Lung (tissue), 11 donors: ENCODE measurements at regions not wholly inside any gene's neighbourhood (a gene's known extent, or its start where the extent isn't known, plus 50 kb on each side); places are given as distances from the start of the nearest gene placed in this dataset.

Source experiments
- ATAC-seq: fragments of 200-7000 bp; cut with Tn5 transposase; one replicate; pipeline ENCODE4 v1.9.1; 2020; ENCODE audit warnings: moderate number of reproducible peaks; ENCODE audit not compliant: insufficient read depth, low FRiP score
- DNase-seq, 3 donors: peaks; one replicate each; pipeline ENCODE4 v3.0.0-alpha.2; 2013 to 2017
- H3K27ac ChIP-seq, 2 donors: one replicate each; pipeline ENCODE4 v1.5.1; 2013; ENCODE audit warnings: mild to moderate bottlenecking in 2 of 2, moderate library complexity in 2 of 2, control low read depth in 1 of 2, inconsistent platforms in 1 of 2, low read depth in 1 of 2, low read length in 1 of 2
- H3K27me3 ChIP-seq, 3 donors: one replicate each; pipeline ENCODE4 v1.5.1; 2013; ENCODE audit warnings: low read length in 2 of 3; ENCODE audit not compliant: control insufficient read depth in 3 of 3, insufficient read depth in 3 of 3
- H3K36me3 ChIP-seq, 4 donors: one replicate each; pipeline ENCODE4 v1.5.1; 2013; ENCODE audit warnings: low read length in 4 of 4, mild to moderate bottlenecking in 1 of 4, moderate library complexity in 1 of 4; ENCODE audit not compliant: control insufficient read depth in 4 of 4, insufficient read depth in 4 of 4
- H3K4me1 ChIP-seq, 5 donors: one replicate each; pipeline ENCODE4 v1.5.1; 2013; ENCODE audit warnings: low read length in 5 of 5, mild to moderate bottlenecking in 2 of 5, moderate library complexity in 1 of 5; ENCODE audit not compliant: control insufficient read depth in 5 of 5, insufficient read depth in 5 of 5
- H3K4me3 ChIP-seq: one replicate; pipeline ENCODE4 v1.5.1; 2013; ENCODE audit warnings: mild to moderate bottlenecking, control low read depth, moderate library complexity
- H3K9ac ChIP-seq, 2 donors: one replicate each; pipeline ENCODE4 v1.5.1; 2013; ENCODE audit warnings: low read length in 2 of 2, control low read depth in 1 of 2; ENCODE audit not compliant: insufficient read depth in 1 of 2
- H3K9me3 ChIP-seq, 4 donors: one replicate each; pipeline ENCODE4 v1.5.1; 2013; ENCODE audit warnings: low read length in 3 of 4, mild to moderate bottlenecking in 1 of 4, moderate library complexity in 1 of 4; ENCODE audit not compliant: control insufficient read depth in 4 of 4, insufficient read depth in 3 of 4
- WGBS, 2 donors: extraction: QIAGEN DNeasy Blood & Tissue Kit; methylation state at CpG; one replicate each; pipeline ENCODE4 v1.1.7; 2013; 5-methylcytosine and 5-hydroxymethylcytosine counted together
- TF ChIP-seq, protein P1 (sequence below): IDR thresholded peaks from 2 replicates; pipeline ENCODE4 v1.5.1; 2012; ENCODE audit warnings: mild to moderate bottlenecking; ENCODE audit errors: control extremely low read depth, extremely low read depth
- donor health status: control.
- donor health status: control.
- donor health status: Bipolar disorder and iron deficiency.
- donor health status: healthy.
- donor health status: DM: yes; HTN: yes; CAD: no.

GRCh38 chr2:212609479-212609878 lies 70.9 kb upstream of the ERBB4 start:
- 82 to 88% methylated on average over 3 of the region's 3 CpGs for WGBS, 2 donors
- no peak overlapping the region for H3K4me3 ChIP-seq

GRCh38 chr2:212607080-212607479 lies 68.5 kb upstream of the ERBB4 start:
- no peaks in the 10 kb centered on the region for H3K27me3 ChIP-seq
- no peak overlapping the region for H3K4me3 ChIP-seq
- no peaks in the 10 kb centered on the region for H3K4me1 ChIP-seq
- H3K27ac ChIP-seq = no peak overlapping the region
- ATAC-seq (no peak), DNase-seq (no peak)
- no peaks in the 10 kb centered on the region for H3K36me3 ChIP-seq
- 68 to 74% methylated on average over 2 of the region's 2 CpGs for WGBS, 2 donors
- no peak overlapping the region for H3K9ac ChIP-seq
- no peaks in the 10 kb centered on the region for H3K9me3 ChIP-seq
- TF ChIP-seq, protein P1, sequence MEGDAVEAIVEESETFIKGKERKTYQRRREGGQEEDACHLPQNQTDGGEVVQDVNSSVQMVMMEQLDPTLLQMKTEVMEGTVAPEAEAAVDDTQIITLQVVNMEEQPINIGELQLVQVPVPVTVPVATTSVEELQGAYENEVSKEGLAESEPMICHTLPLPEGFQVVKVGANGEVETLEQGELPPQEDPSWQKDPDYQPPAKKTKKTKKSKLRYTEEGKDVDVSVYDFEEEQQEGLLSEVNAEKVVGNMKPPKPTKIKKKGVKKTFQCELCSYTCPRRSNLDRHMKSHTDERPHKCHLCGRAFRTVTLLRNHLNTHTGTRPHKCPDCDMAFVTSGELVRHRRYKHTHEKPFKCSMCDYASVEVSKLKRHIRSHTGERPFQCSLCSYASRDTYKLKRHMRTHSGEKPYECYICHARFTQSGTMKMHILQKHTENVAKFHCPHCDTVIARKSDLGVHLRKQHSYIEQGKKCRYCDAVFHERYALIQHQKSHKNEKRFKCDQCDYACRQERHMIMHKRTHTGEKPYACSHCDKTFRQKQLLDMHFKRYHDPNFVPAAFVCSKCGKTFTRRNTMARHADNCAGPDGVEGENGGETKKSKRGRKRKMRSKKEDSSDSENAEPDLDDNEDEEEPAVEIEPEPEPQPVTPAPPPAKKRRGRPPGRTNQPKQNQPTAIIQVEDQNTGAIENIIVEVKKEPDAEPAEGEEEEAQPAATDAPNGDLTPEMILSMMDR = no peak

More at GRCh38 chr2:212609479-212609878, 70.9 kb upstream of the ERBB4 start:
- H3K9ac ChIP-seq = no peak overlapping the region
- DNase-seq = no peak
- H3K36me3 ChIP-seq = no peaks in the 10 kb centered on the region
- ATAC-seq = no peak
- H3K4me1 ChIP-seq = no peaks in the 10 kb centered on the region
- H3K27me3 ChIP-seq = no peaks in the 10 kb centered on the region
- TF ChIP-seq, protein P1 = no peak
- H3K9me3 ChIP-seq = no peaks in the 10 kb centered on the region
- H3K27ac ChIP-seq = no peak overlapping the region

DNA sequence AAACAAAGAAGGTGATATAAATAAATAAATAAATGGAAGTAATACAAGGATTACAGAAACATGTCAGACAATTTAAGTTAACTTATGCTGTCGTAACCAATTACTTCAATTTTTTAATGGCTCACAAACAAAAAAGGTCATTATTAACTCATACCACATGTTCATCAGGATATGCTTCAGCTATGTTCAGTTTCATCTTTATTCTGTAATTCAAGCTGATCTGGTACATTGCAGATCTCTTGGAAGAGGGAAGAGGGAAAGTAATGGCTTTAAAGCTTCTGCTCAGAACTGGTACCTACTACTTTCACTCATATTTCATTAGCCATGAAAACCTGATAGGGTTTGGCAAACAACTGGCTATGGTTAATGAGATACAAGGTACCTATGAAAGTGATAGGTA lies 67.6 kb upstream of the ERBB4 start:
- 90 to 94% methylated on average over 1 of the region's 1 CpG for WGBS, 2 donors
- ATAC-seq = no peak

GRCh38 chr2:212596688-212597087 lies 58.1 kb upstream of the ERBB4 start:
- TF ChIP-seq, protein P1 = no peak
- no peaks in the 10 kb centered on the region for H3K36me3 ChIP-seq
- H3K27me3 ChIP-seq = no peaks in the 10 kb centered on the region
- WGBS, 2 donors = 83% methylated on average over 3 of the region's 3 CpGs
- H3K27ac ChIP-seq = no peak overlapping the region
- no peak overlapping the region for H3K9ac ChIP-seq
- no peak overlapping the region for H3K4me3 ChIP-seq
- no peaks in the 10 kb centered on the region for H3K9me3 ChIP-seq
- H3K4me1 ChIP-seq = no peaks in the 10 kb centered on the region
- DNase-seq (no peak), ATAC-seq (no peak)

More for the DNA sequence above, 67.6 kb upstream of the ERBB4 start:
- Histone ChIP-seq H3K9ac (no peak overlapping the region), H3K27ac (no peak overlapping the region), H3K27me3 (no peaks in the 10 kb centered on the region), H3K9me3 (no peaks in the 10 kb centered on the region), H3K4me1 (no peaks in the 10 kb centered on the region), H3K4me3 (no peak overlapping the region), H3K36me3 (no peaks in the 10 kb centered on the region)
- TF ChIP-seq, protein P1 = no peak
- DNase-seq = no peak
